Gastrocnemius medialis (tissue), 4 donors: ENCODE measurements at regions not wholly inside any gene's neighbourhood (a gene's known extent, or its start where the extent isn't known, plus 50 kb on each side); places are given as distances from the start of the nearest gene placed in this dataset.

Source experiments
- CTCF ChIP-seq, 5 experiments: fragments of 450-650 bp in 3 of 5; fragments of 200-600 bp in 2 of 5; sonication (generic) in 2 of 5; IDR thresholded peaks in 4 of 5; conservative IDR thresholded peaks in 1 of 5; 1 replicate in 4 of 5; 2 replicates in 1 of 5; pipeline ENCODE4 v1.5.1; 2016 to 2019; ENCODE audit warnings: antibody characterized with exemption in 5 of 5, mild to moderate bottlenecking in 3 of 5, moderate library complexity in 3 of 5
- POLR2A ChIP-seq, 2 donors: fragments of 450-650 bp; IDR thresholded peaks; one replicate each; pipeline ENCODE4 v1.6.1; 2017; ENCODE audit warnings: antibody characterized with exemption in 2 of 2, mild to moderate bottlenecking in 2 of 2, moderate library complexity in 2 of 2

- no peak for TF ChIP-seq CTCF (IDR thresholded peaks at IDR 0.05 in 4 of 5, conservative IDR thresholded peaks at IDR 0.05 in 1 of 5)
- no peak for TF ChIP-seq POLR2A (IDR thresholded peaks at IDR 0.05)
These were observed 135.8 kb upstream of the SCAF11 start for GRCh38 chr12:46126050-46126727.
